ENCODE measurements at regions not wholly inside any gene's neighbourhood (a gene's known extent, or its start where the extent isn't known, plus 50 kb on each side); places are given as distances from the start of the nearest gene placed in this dataset.
A peak's percentile ranks its signal among the peaks of the same experiment; 100 is the strongest.
"Not testable (repeated sequence)": the region's sequence is repeated elsewhere in the genome, so short reads cannot be mapped to it uniquely, and the experiment has no call there.

DNA sequence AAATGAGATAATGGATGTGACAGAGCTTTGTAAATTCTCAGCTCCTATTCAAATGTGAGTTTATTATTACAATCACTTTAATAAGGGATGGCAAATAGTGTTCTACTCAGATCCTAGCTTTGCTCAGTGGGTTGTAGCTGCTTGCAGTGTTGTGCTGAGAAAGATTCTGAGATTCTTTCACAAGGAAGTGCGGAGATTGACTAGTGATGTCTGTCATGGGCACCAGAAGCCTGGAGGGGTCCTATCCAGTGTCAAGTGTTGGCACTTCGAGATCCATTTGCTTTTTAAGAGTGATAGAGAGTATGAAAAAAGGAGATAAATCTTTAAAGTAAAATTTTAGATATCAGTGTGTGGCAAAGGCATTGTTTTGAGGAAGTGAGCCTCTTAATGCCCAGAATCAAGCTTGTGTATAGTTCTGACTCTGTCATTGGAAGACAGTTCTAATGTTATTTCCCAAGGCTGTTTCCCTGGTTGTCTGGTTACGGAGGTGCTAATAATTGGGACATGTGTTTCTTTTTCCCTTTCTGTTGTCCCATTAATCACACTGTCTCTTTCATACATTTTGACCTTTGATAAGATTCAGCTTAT, 181.7 kb upstream of the SPRED2 start:
- H3K4me1 Mint-ChIP-seq (ENCODE audit: low read depth) = no peaks in the 10 kb centered on the region
- peaks cover 7% of the 10 kb centered on the region for H3K27me3 Mint-ChIP-seq (ENCODE audit: low read depth)
- H3K4me3 Mint-ChIP-seq = no peak overlapping the region
- no peaks in the 10 kb centered on the region for H3K9me3 Mint-ChIP-seq
- no peak overlapping the region for H3K27ac Mint-ChIP-seq
- DNase-seq (ENCODE audit: low spot score) = no peak
- H3K36me3 Mint-ChIP-seq (ENCODE audit: low read depth) = no peaks in the 10 kb centered on the region

DNA sequence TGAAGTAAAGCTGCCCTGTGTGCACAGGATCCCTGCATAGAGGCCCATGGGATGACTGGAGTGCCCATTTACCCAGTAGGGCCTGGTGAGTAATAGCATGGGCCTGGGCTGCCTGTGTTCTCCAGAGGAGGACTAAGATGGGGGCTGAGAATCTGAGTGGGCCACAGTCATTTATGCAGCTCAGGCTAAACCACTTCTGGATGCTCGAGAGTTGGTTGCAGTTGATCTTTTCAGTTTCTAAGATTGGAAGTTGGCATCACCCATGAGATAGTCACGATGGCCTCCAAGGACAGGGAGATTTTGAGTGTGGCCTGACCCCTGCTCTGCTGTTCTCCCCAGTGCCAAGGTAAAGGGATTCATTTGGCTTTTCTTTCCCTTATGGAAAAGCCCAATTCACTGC, 179.1 kb upstream of the SPRED2 start:
- no peak for DNase-seq (ENCODE audit: low spot score)
- H3K4me3 Mint-ChIP-seq = no peak overlapping the region
- no peak overlapping the region for H3K27ac Mint-ChIP-seq
- no peaks in the 10 kb centered on the region for H3K9me3 Mint-ChIP-seq
- peaks cover 5% of the 10 kb centered on the region for H3K27me3 Mint-ChIP-seq (ENCODE audit: low read depth)
- peaks cover under 1% of the 10 kb centered on the region for H3K4me1 Mint-ChIP-seq (ENCODE audit: low read depth)
- H3K36me3 Mint-ChIP-seq (ENCODE audit: low read depth) = no peaks in the 10 kb centered on the region

- DNase-seq (ENCODE audit: low spot score) = no peak
- no peak overlapping the region for H3K27ac Mint-ChIP-seq
- H3K4me1 Mint-ChIP-seq (ENCODE audit: low read depth) = peaks cover 11% of the 10 kb centered on the region
- no peaks in the 10 kb centered on the region for H3K36me3 Mint-ChIP-seq (ENCODE audit: low read depth)
- no peak overlapping the region for H3K4me3 Mint-ChIP-seq
- peaks cover 5% of the 10 kb centered on the region for H3K27me3 Mint-ChIP-seq (ENCODE audit: low read depth)
- H3K9me3 Mint-ChIP-seq = no peaks in the 10 kb centered on the region
Measured at GRCh38 chr2:65608916-65609315, 176.5 kb upstream of the SPRED2 start.

DNA sequence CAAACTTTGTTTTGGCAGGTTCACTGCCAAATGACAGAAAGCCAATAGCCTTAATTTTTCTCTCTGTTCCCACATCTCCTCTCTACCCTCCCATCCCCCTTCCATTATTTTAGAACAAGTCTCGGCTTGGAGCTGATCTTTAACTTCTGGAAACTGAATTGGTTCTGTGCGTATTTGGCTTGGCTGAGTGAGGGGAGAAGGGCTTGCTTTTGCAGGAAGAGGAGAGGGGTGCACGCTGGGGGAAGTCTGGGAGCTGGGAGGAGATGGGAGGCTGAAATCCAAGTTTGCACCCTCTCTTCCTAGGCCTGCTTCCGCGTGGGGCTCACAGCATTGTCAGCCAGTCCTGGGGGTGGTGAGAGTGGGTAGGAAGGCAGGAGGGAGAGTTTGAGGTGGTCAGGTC, 176.1 kb upstream of the SPRED2 start:
- H3K4me3 Mint-ChIP-seq = no peak overlapping the region
- H3K4me1 Mint-ChIP-seq (ENCODE audit: low read depth) = peaks cover 11% of the 10 kb centered on the region
- no peak for DNase-seq (ENCODE audit: low spot score)
- H3K36me3 Mint-ChIP-seq (ENCODE audit: low read depth) = no peaks in the 10 kb centered on the region
- H3K9me3 Mint-ChIP-seq = no peaks in the 10 kb centered on the region
- no peak overlapping the region for H3K27ac Mint-ChIP-seq
- H3K27me3 Mint-ChIP-seq (ENCODE audit: low read depth) = peaks cover 5% of the 10 kb centered on the region

DNA sequence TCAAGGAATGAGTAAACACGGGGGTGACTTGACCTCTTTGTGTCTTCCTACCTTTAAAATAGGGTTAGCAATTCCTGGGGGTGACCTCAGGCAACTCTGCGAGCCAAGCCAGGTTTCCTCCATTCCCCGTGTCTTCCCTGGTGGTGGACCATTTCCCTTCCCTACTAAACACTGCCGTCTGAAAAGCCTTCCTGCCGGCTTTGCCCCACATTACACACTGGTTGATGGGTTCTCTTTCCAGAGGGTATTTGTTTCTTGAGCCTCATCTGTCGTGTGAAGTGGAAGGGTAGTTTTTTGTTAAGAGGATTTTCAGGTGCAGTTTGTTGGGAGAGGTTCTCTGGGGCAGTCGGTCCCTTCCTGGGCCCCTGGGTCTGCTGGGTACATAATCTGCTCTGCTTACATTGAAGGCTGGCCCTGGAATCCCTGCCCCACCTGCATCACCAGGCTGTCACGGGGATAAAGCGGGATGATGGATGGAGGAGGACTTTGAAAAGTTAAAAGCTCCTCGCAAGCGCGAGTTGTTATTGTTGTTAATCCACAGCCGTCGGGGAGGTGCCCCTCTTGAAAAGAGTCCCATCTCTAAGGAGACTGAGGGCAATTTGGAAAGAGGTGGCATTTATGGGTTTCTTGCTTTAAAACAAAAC, 175.4 kb upstream of the SPRED2 start:
- Mint-ChIP-seq H3K27me3 (ENCODE audit: low read depth) (peaks cover 5% of the 10 kb centered on the region), H3K27ac (no peak overlapping the region), H3K4me3 (no peak overlapping the region), H3K36me3 (ENCODE audit: low read depth) (no peaks in the 10 kb centered on the region), H3K9me3 (no peaks in the 10 kb centered on the region), H3K4me1 (ENCODE audit: low read depth) (peaks cover 11% of the 10 kb centered on the region)
- no peak for DNase-seq (ENCODE audit: low spot score)

- no peaks in the 10 kb centered on the region for H3K36me3 Mint-ChIP-seq (ENCODE audit: low read depth)
- no peaks in the 10 kb centered on the region for H3K9me3 Mint-ChIP-seq
- no peak overlapping the region for H3K4me3 Mint-ChIP-seq
- DNase-seq (ENCODE audit: low spot score) = no peak
- H3K4me1 Mint-ChIP-seq (ENCODE audit: low read depth) = peaks cover 11% of the 10 kb centered on the region
- H3K27me3 Mint-ChIP-seq (ENCODE audit: low read depth) = peaks cover 3% of the 10 kb centered on the region
- H3K27ac Mint-ChIP-seq = peak overlapping the region; percentile 18
Measured at GRCh38 chr2:65605743-65606058, 173.3 kb upstream of the SPRED2 start.

DNA sequence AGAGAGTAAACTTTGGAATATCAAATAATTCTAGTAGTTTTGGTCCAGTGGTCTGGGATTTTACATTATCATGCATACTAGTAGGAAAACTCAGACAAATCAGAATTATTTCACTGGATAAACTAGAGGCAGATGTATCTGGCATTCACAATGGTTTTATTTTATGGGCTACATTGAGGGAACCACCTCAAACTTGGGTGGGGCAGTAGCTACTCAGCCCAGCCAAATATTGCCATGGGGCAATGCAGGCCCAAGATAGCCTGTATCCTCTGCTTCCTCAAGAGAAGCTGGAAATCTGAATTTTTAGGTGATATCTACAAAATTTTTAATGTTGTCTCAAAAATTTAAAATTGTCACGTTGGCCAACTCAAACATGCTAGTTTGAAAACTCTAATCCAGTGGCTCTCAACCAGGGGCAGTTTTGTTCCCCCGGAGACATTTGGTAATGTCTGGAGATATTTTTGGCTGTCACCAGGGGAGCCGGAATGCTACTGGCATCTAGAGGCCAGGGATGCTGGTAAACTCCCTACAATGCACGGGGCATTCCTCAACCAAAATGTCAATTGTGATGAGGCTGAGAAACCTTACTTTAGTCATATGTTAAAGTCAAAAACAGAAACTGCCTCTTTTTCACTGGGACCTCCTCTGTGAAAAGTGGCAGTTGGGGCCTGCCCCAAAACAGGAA, 172.8 kb upstream of the SPRED2 start:
- Mint-ChIP-seq H3K27me3 (ENCODE audit: low read depth) (peaks cover 3% of the 10 kb centered on the region), H3K4me1 (ENCODE audit: low read depth) (peaks cover 11% of the 10 kb centered on the region), H3K4me3 (no peak overlapping the region), H3K36me3 (ENCODE audit: low read depth) (no peaks in the 10 kb centered on the region), H3K9me3 (no peaks in the 10 kb centered on the region), H3K27ac (no peak overlapping the region)
- DNase-seq (ENCODE audit: low spot score) = no peak

- no peak overlapping the region for H3K4me3 Mint-ChIP-seq
- no peak overlapping the region for H3K27ac Mint-ChIP-seq
- H3K27me3 Mint-ChIP-seq (ENCODE audit: low read depth) = peaks cover under 1% of the 10 kb centered on the region
- no peaks in the 10 kb centered on the region for H3K9me3 Mint-ChIP-seq
- DNase-seq (ENCODE audit: low spot score) = no peak
- no peaks in the 10 kb centered on the region for H3K36me3 Mint-ChIP-seq (ENCODE audit: low read depth)
- peaks cover 11% of the 10 kb centered on the region for H3K4me1 Mint-ChIP-seq (ENCODE audit: low read depth)
Measured at GRCh38 chr2:65604246-65604645, 171.8 kb upstream of the SPRED2 start.

DNA sequence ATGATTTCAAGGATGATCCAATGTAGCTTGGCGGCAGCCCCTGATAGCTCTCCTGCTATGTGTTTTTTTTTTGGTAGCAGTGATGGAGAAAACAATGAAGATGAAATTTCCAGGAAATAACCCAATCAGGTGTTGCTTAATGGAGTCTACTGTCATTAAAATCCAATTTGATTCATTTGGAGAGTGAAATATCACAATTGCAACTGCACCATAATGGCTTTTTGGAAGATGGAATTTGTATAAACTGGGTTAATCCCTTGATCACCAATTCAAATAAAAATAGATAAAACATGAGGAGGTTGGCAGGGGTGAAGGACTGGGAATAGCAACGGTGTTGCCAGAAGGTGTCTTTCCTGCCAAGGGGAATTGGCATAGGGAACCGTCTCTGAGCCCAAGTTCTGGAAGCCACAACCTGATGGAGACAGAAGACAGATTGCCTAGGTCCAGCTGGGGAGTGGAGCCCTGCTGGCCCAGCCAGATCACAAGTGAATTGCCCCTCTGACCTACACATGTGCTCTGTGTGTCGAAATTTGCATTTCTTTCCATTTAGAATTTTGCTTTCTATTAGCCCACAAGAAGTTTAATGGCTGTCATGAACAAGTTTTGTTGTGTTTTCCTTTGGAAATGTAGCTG, 170.3 kb upstream of the SPRED2 start:
- peaks cover 11% of the 10 kb centered on the region for H3K4me1 Mint-ChIP-seq (ENCODE audit: low read depth)
- H3K9me3 Mint-ChIP-seq = no peaks in the 10 kb centered on the region
- H3K27me3 Mint-ChIP-seq (ENCODE audit: low read depth) = no peaks in the 10 kb centered on the region
- no peak overlapping the region for H3K27ac Mint-ChIP-seq
- no peak for DNase-seq (ENCODE audit: low spot score)
- H3K36me3 Mint-ChIP-seq (ENCODE audit: low read depth) = no peaks in the 10 kb centered on the region
- H3K4me3 Mint-ChIP-seq = no peak overlapping the region

DNA sequence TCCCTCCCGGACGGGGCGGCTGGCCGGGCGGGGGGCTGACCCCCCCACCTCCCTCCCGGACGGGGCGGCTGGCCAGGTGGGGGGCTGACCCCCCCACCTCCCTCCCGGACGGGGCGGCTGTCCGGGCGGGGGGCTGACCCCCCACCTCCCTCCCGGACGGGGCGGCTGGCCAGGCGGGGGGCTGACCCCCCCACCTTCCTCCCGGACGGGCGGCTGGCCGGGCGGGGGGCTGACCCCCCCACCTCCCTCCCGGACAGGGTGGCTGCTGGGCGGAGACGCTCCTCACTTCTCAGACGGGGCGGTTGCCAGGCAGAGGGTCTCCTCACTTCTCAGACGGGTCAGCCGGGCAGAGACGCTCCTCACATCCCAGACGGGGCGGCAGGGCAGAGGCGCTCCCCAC, 168.5 kb upstream of the SPRED2 start:
- H3K27ac Mint-ChIP-seq; H3K36me3 Mint-ChIP-seq (ENCODE audit: low read depth); DNase-seq (ENCODE audit: low spot score); H3K9me3 Mint-ChIP-seq; H3K27me3 Mint-ChIP-seq (ENCODE audit: low read depth); H3K4me3 Mint-ChIP-seq; H3K4me1 Mint-ChIP-seq (ENCODE audit: low read depth): not testable (repeated sequence)

- H3K27me3 Mint-ChIP-seq (ENCODE audit: low read depth); H3K27ac Mint-ChIP-seq; H3K9me3 Mint-ChIP-seq; H3K36me3 Mint-ChIP-seq (ENCODE audit: low read depth); DNase-seq (ENCODE audit: low spot score); H3K4me1 Mint-ChIP-seq (ENCODE audit: low read depth); H3K4me3 Mint-ChIP-seq: not testable (repeated sequence)
Measured at GRCh38 chr2:65600351-65600750, 168.0 kb upstream of the SPRED2 start.

- no peak overlapping the region for H3K4me3 Mint-ChIP-seq
- no peaks in the 10 kb centered on the region for H3K36me3 Mint-ChIP-seq (ENCODE audit: low read depth)
- no peak for DNase-seq (ENCODE audit: low spot score)
- H3K27me3 Mint-ChIP-seq (ENCODE audit: low read depth) = peaks cover 4% of the 10 kb centered on the region
- no peak overlapping the region for H3K27ac Mint-ChIP-seq
- H3K4me1 Mint-ChIP-seq (ENCODE audit: low read depth) = no peaks in the 10 kb centered on the region
- H3K9me3 Mint-ChIP-seq = no peaks in the 10 kb centered on the region
Measured at GRCh38 chr2:65599693-65600092, 167.3 kb upstream of the SPRED2 start.

- Mint-ChIP-seq H3K27me3 (ENCODE audit: low read depth) (peaks cover 4% of the 10 kb centered on the region), H3K36me3 (ENCODE audit: low read depth) (no peaks in the 10 kb centered on the region), H3K27ac (no peak overlapping the region), H3K4me3 (no peak overlapping the region), H3K9me3 (no peaks in the 10 kb centered on the region), H3K4me1 (ENCODE audit: low read depth) (no peaks in the 10 kb centered on the region)
- no peak for DNase-seq (ENCODE audit: low spot score)
Measured at GRCh38 chr2:65598996-65599395, 166.6 kb upstream of the SPRED2 start.

DNA sequence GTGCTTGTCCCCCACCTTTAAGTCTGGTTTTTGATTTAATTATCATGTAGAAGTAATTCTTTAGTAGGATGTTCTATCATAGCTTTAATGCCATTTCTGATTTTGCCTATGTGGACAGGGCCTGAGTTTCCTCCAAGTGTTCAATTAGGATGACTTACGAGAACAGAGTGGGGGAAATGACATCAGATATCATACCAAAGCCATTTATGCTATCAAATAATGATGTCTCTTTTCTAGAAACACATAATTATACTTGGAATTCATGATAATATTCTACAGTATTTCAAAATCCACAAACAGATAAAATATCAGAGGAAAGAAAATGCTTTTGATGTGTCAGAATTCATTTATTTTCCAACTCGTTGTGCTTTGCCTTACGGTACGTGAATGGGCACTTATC, 165.9 kb upstream of the SPRED2 start:
- no peak overlapping the region for H3K4me3 Mint-ChIP-seq
- H3K27me3 Mint-ChIP-seq (ENCODE audit: low read depth) = peaks cover 4% of the 10 kb centered on the region
- no peak overlapping the region for H3K27ac Mint-ChIP-seq
- no peaks in the 10 kb centered on the region for H3K4me1 Mint-ChIP-seq (ENCODE audit: low read depth)
- H3K36me3 Mint-ChIP-seq (ENCODE audit: low read depth) = no peaks in the 10 kb centered on the region
- DNase-seq (ENCODE audit: low spot score) = no peak
- H3K9me3 Mint-ChIP-seq = no peaks in the 10 kb centered on the region

Data from T-helper 2 cell treated with Interferon-gamma antibody and Interleukin-4, amounts not matched to agents 5 μg/mL and 100 μg/mL, for 36 hours (primary cell).